NCI-H2107 (cell line): ENCODE measurements at regions not wholly inside any gene's neighbourhood (a gene's known extent, or its start where the extent isn't known, plus 50 kb on each side); places are given as distances from the start of the nearest gene placed in this dataset.
"Not testable (repeated sequence)": the region's sequence is repeated elsewhere in the genome, so short reads cannot be mapped to it uniquely, and the experiment has no call there.

Source experiments
- DNase-seq: peaks from one replicate; lab custom pipeline; 2025; lab: John Stamatoyannopoulos, UW

- DNase-seq: no peak
Measured at GRCh38 chr18:34529358-34530335, 180.5 kb upstream of the DTNA start.

GRCh38 chr18:34531110-34531509, 179.0 kb upstream of the DTNA start:
- no peak for DNase-seq

GRCh38 chr18:34534642-34535041, 175.5 kb upstream of the DTNA start:
- DNase-seq: not testable (repeated sequence)

- no peak for DNase-seq
Measured at GRCh38 chr18:34540897-34541296, 169.2 kb upstream of the DTNA start.

GRCh38 chr18:34542625-34543024, 167.5 kb upstream of the DTNA start:
- no peak for DNase-seq

GRCh38 chr18:34543356-34543755, 166.7 kb upstream of the DTNA start:
- no peak for DNase-seq

GRCh38 chr18:34543945-34544344, 166.2 kb upstream of the DTNA start:
- no peak for DNase-seq

- DNase-seq: no peak
Measured at GRCh38 chr18:34544930-34545329, 165.2 kb upstream of the DTNA start.

GRCh38 chr18:34548120-34548972, 161.8 kb upstream of the DTNA start:
- DNase-seq: no peak

GRCh38 chr18:34548973-34549294, 161.2 kb upstream of the DTNA start:
- DNase-seq: no peak

- DNase-seq: no peak
Measured at GRCh38 chr18:34549367-34549766, 160.7 kb upstream of the DTNA start.

- no peak for DNase-seq
Measured at GRCh38 chr18:34550156-34550555, 159.9 kb upstream of the DTNA start.

GRCh38 chr18:34550902-34551301, 159.2 kb upstream of the DTNA start:
- no peak for DNase-seq

GRCh38 chr18:34551824-34552223, 158.3 kb upstream of the DTNA start:
- no peak for DNase-seq

GRCh38 chr18:34562252-34562870, 147.7 kb upstream of the DTNA start:
- no peak for DNase-seq

- DNase-seq: no peak
Measured at GRCh38 chr18:34567857-34568256, 142.2 kb upstream of the DTNA start.

GRCh38 chr18:34576622-34577021, 133.5 kb upstream of the DTNA start:
- no peak for DNase-seq

GRCh38 chr18:34583895-34584294, 126.2 kb upstream of the DTNA start:
- no peak for DNase-seq

GRCh38 chr18:34590503-34590902, 119.6 kb upstream of the DTNA start:
- DNase-seq: no peak

GRCh38 chr18:34591920-34592444, 118.1 kb upstream of the DTNA start:
- no peak for DNase-seq

- DNase-seq: no peak
Measured at GRCh38 chr18:34592481-34592880, 117.6 kb upstream of the DTNA start.

GRCh38 chr18:34592961-34593382, 117.1 kb upstream of the DTNA start:
- DNase-seq: no peak
